A673 (cell line): ENCODE measurements at regions not wholly inside any gene's neighbourhood (a gene's known extent, or its start where the extent isn't known, plus 50 kb on each side); places are given as distances from the start of the nearest gene placed in this dataset.

ENCODE experiments used
- BruUV-seq: library from RNA; stranded (reverse); fragments of 400-500 nt; replicated peaks from 2 replicates; lab custom pipeline; 2021; lab: Mats Ljungman, UMichigan
- CTCF ChIA-PET: fragments of 300-600 bp; sonication (Branson Sonifier 250); formaldehyde crosslinking; loops from one replicate; lab custom pipeline; 2022; ENCODE audit warnings: antibody characterized with exemption; lab: Charles Lee
- POLR2A ChIA-PET: fragments of 300-600 bp; sonication (Branson Sonifier 250); formaldehyde crosslinking; loops from one replicate; lab custom pipeline; 2022; ENCODE audit warnings: antibody characterized with exemption; ENCODE audit not compliant: low non-redundant PET; lab: Charles Lee
- DNase-seq: peaks from one replicate; pipeline ENCODE4 v3.0.0-alpha.2; 2015; ENCODE audit warnings: low spot score
- H3K27ac ChIP-seq: fragments of 200-600 bp; sonication (generic); 2 replicates; pipeline ENCODE4 v1.5.1; 2016; ENCODE audit warnings: mixed run types, low read depth, mild to moderate bottlenecking, mixed read lengths, antibody characterized with exemption, low read length; ENCODE audit not compliant: poor library complexity, severe bottlenecking
- H3K27me3 ChIP-seq: fragments of 200-600 bp; sonication (generic); replicated peaks from 2 replicates; pipeline ENCODE4 v1.6.1; 2017; ENCODE audit warnings: mixed run types, low read depth, mild to moderate bottlenecking, mixed read lengths, antibody characterized with exemption, low read length; ENCODE audit not compliant: insufficient read depth, poor library complexity
- H3K36me3 ChIP-seq: fragments of 200-600 bp; sonication (generic); 2 replicates; pipeline ENCODE4 v1.6.1; 2016; ENCODE audit warnings: mixed run types, mild to moderate bottlenecking, mixed read lengths, antibody characterized with exemption, low read length; ENCODE audit not compliant: insufficient read depth, poor library complexity, severe bottlenecking
- H3K4me1 ChIP-seq: fragments of 200-600 bp; sonication (generic); 2 replicates; pipeline ENCODE4 v1.6.1; 2017; ENCODE audit warnings: mixed run types, mild to moderate bottlenecking, mixed read lengths, antibody characterized with exemption, low read length; ENCODE audit not compliant: insufficient read depth, poor library complexity, severe bottlenecking
- H3K4me3 ChIP-seq: fragments of 200-600 bp; sonication (generic); 2 replicates; pipeline ENCODE4 v1.5.1; 2016; ENCODE audit warnings: low read depth, mixed run types, mild to moderate bottlenecking, mixed read lengths, low read length; ENCODE audit not compliant: poor library complexity, severe bottlenecking
- H3K9me3 ChIP-seq: fragments of 200-600 bp; sonication (generic); 2 replicates; pipeline ENCODE4 v1.6.1; 2016; ENCODE audit warnings: mixed run types, low read depth, mild to moderate bottlenecking, mixed read lengths, antibody characterized with exemption, low read length; ENCODE audit not compliant: poor library complexity, severe bottlenecking
- EZH2 ChIP-seq: fragments of 200-600 bp; sonication (generic); IDR thresholded peaks from 2 replicates; pipeline ENCODE4 v1.6.1; 2017; ENCODE audit warnings: borderline replicate concordance, low read depth, mild to moderate bottlenecking, mixed read lengths, antibody characterized with exemption, low read length; ENCODE audit not compliant: poor library complexity, severe bottlenecking
- intact Hi-C: fragments of 100-400 bp; cut with micrococcal nuclease; formaldehyde crosslinking; loops from one replicate; pipeline ENCODE4 v1.10.0; 2022; ENCODE audit not compliant: unreplicated experiment
- TF ChIP-seq, protein P1 (sequence below): fragments of 300-800, 200-600 bp; sonication (generic); conservative IDR thresholded peaks from 2 replicates; pipeline ENCODE4 v1.5.1; 2017; ENCODE audit warnings: low read depth, mild to moderate bottlenecking, antibody characterized with exemption, low read length, moderate library complexity, mixed read lengths

DNA sequence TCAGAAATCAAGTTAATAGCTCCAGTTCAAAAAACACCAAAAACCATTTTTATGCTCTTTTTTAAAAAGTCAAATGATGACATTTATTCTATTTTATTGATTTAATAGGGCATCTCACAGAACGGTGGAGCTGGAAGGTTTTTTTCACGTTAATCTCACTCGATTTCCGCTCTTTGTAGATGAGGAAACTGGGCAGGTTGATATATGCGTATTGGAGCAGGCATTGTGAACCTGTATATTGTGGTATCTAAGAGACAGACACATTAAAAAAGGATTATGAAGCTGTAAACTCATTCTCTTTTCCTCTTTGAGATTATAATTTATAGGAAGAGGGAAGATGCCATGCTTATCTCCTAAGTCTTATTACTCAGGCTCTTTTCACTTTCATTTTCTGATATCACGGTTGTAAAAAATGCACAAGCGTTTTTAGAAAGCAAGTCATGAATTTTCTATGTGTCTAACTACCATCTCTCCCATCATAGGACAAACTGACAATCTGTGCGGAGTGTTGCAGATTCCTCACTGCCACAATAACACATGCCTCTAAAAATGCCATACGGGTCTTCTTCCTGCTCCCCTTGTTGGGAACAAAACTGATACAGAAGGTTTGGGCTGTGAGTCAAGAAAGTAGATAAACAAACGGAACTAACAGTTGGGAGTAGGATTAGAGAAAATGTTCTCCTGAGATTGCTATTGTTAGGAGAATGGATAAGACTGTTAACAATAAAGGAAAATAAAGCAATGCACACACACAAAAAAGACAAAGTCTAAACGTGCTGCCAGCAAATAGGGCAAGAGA lies 1997.7 kb downstream of the MAT2B start:
- Histone ChIP-seq H3K36me3 (no peaks in the 10 kb centered on the region), H3K4me1 (no peaks in the 10 kb centered on the region), H3K27me3 (no peaks in the 10 kb centered on the region), H3K9me3 (peaks cover 10% of the 10 kb centered on the region), H3K27ac (no peak overlapping the region), H3K4me3 (peak overlapping the region; percentile 28)
- BruUV-seq, result no TSS peak
- no peak for DNase-seq
- ChIA-PET CTCF (no interaction called here), POLR2A (no interaction called here)
- TF ChIP-seq, protein P1, sequence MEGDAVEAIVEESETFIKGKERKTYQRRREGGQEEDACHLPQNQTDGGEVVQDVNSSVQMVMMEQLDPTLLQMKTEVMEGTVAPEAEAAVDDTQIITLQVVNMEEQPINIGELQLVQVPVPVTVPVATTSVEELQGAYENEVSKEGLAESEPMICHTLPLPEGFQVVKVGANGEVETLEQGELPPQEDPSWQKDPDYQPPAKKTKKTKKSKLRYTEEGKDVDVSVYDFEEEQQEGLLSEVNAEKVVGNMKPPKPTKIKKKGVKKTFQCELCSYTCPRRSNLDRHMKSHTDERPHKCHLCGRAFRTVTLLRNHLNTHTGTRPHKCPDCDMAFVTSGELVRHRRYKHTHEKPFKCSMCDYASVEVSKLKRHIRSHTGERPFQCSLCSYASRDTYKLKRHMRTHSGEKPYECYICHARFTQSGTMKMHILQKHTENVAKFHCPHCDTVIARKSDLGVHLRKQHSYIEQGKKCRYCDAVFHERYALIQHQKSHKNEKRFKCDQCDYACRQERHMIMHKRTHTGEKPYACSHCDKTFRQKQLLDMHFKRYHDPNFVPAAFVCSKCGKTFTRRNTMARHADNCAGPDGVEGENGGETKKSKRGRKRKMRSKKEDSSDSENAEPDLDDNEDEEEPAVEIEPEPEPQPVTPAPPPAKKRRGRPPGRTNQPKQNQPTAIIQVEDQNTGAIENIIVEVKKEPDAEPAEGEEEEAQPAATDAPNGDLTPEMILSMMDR, result no peak
- no peak for TF ChIP-seq EZH2
- intact Hi-C loops, result no loop called here

- ChIA-PET CTCF (no interaction called here), POLR2A (no interaction called here)
- Histone ChIP-seq H3K4me1 (no peaks in the 10 kb centered on the region), H3K4me3 (no peak overlapping the region), H3K36me3 (no peaks in the 10 kb centered on the region), H3K27me3 (no peaks in the 10 kb centered on the region), H3K27ac (no peak overlapping the region), H3K9me3 (peaks cover 13% of the 10 kb centered on the region)
- intact Hi-C loops, result no loop called here
- no peak for TF ChIP-seq EZH2
- TF ChIP-seq, protein P1, result no peak
- DNase-seq, result no peak
- BruUV-seq, result no TSS peak
These were observed 1999.3 kb downstream of the MAT2B start for GRCh38 chr5:165504674-165505073.

- H3K9me3 ChIP-seq, result peaks cover 13% of the 10 kb centered on the region
- ChIA-PET CTCF (no interaction called here), POLR2A (no interaction called here)
- intact Hi-C loops, result no loop called here
- H3K4me3 ChIP-seq, result no peak overlapping the region
- no peaks in the 10 kb centered on the region for H3K27me3 ChIP-seq
- no peaks in the 10 kb centered on the region for H3K36me3 ChIP-seq
- H3K4me1 ChIP-seq, result no peaks in the 10 kb centered on the region
- BruUV-seq, result no TSS peak
- DNase-seq, result no peak
- no peak overlapping the region for H3K27ac ChIP-seq
- no peak for TF ChIP-seq EZH2
These were observed 2002.9 kb downstream of the MAT2B start for GRCh38 chr5:165508286-165508685.
